ENCODE measurements at regions not wholly inside any gene's neighbourhood (a gene's known extent, or its start where the extent isn't known, plus 50 kb on each side); places are given as distances from the start of the nearest gene placed in this dataset.

DNA sequence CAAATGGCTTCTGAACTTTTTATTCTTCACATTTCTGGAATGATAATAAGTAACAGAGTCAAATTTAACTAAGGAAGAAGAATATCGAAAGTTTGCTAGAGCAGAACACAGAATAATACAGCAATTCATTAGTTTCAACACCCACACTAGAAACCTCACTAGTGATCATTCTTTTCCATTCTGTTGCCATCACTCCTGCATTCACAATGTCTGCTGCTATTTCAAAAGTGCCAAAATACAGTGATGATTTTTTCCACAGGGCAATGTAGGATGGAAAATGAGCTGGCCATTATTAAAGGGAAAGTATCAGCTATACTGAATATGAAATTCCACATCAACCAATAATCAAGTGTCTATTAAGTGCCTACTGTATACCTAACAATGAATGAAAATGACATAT lies 186.7 kb downstream of the USP46 start:
- TF ChIP-seq POLR2A (IDR thresholded peaks at IDR 0.05), result no peak
- TF ChIP-seq, protein P1, sequence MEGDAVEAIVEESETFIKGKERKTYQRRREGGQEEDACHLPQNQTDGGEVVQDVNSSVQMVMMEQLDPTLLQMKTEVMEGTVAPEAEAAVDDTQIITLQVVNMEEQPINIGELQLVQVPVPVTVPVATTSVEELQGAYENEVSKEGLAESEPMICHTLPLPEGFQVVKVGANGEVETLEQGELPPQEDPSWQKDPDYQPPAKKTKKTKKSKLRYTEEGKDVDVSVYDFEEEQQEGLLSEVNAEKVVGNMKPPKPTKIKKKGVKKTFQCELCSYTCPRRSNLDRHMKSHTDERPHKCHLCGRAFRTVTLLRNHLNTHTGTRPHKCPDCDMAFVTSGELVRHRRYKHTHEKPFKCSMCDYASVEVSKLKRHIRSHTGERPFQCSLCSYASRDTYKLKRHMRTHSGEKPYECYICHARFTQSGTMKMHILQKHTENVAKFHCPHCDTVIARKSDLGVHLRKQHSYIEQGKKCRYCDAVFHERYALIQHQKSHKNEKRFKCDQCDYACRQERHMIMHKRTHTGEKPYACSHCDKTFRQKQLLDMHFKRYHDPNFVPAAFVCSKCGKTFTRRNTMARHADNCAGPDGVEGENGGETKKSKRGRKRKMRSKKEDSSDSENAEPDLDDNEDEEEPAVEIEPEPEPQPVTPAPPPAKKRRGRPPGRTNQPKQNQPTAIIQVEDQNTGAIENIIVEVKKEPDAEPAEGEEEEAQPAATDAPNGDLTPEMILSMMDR (IDR thresholded peaks at IDR 0.05), result no peak
- TF ChIP-seq EP300 (IDR thresholded peaks at IDR 0.05), result no peak
- no peak for TF ChIP-seq POLR2AphosphoS5 (IDR thresholded peaks at IDR 0.05)
